H1 (cell line): ENCODE measurements at regions not wholly inside any gene's neighbourhood (a gene's known extent, or its start where the extent isn't known, plus 50 kb on each side); places are given as distances from the start of the nearest gene placed in this dataset.

Experiments
- BACH1 ChIP-seq: IDR thresholded peaks from 2 replicates; pipeline ENCODE4 v1.6.1; 2012; ENCODE audit warnings: low read length, improper control_type of control experiment
- FOSL1 ChIP-seq: IDR thresholded peaks from 2 replicates; pipeline ENCODE4 v1.6.1; 2011; ENCODE audit warnings: mild to moderate bottlenecking, low read depth, low read length, moderate library complexity; ENCODE audit not compliant: insufficient read depth
- RXRA ChIP-seq: IDR thresholded peaks from 2 replicates; pipeline ENCODE4 v1.6.1; 2011; ENCODE audit warnings: low read depth, mild to moderate bottlenecking, low read length, moderate library complexity; ENCODE audit not compliant: insufficient read depth

GRCh38 chr2:212640428-212640827, 101.8 kb upstream of the ERBB4 start (continued):
- TF ChIP-seq FOSL1 (no peak), RXRA (no peak), BACH1 (no peak)
- TF ChIP-seq, all 59 proteins: peak for 0
